SH-SY5Y (cell line): ENCODE measurements at regions not wholly inside any gene's neighbourhood (a gene's known extent, or its start where the extent isn't known, plus 50 kb on each side); places are given as distances from the start of the nearest gene placed in this dataset.

Experiments used
- GATA2 ChIP-seq: IDR thresholded peaks from 2 replicates; pipeline ENCODE4 v1.6.1; 2011; ENCODE audit warnings: mild to moderate bottlenecking, low read depth, low read length
- GATA3 ChIP-seq: IDR thresholded peaks from 2 replicates; pipeline ENCODE4 v1.6.1; 2011; ENCODE audit warnings: low read depth, mild to moderate bottlenecking, low read length, moderate library complexity

DNA sequence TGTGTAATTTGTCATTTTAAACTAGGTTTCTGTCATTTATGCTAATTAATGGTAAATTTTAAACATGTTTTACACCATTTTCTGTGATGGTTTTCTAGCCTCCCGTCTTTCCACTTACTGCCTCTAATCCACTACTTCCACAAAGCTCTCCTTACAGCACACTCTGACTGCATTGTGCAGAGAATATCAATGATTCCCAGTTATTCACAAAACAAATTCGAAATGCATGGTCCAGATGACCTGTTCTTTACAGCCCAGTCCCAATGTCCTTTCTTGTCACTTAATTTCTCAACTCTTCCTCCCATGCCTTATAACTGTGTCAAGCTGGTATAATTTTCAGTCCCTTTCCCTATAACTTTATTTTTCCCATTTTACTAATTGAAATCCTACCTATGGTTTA, 770.5 kb downstream of the USP25 start:
- no peak for TF ChIP-seq GATA3
- TF ChIP-seq GATA2, result no peak
